LNCaP clone FGC (cell line): ENCODE measurements at regions not wholly inside any gene's neighbourhood (a gene's known extent, or its start where the extent isn't known, plus 50 kb on each side); places are given as distances from the start of the nearest gene placed in this dataset.

Experiments used
- DNase-seq: peaks from one replicate; pipeline ENCODE4 v3.0.0-alpha.2; 2011; ENCODE audit warnings: low read depth
- H3K4me3 ChIP-seq: 2 replicates; pipeline ENCODE4 v1.5.1; 2011; ENCODE audit warnings: mild to moderate bottlenecking, low read depth, low read length, control low read depth
- CTCF ChIP-seq: IDR thresholded peaks from 2 replicates; pipeline ENCODE4 v1.5.1; 2012; ENCODE audit warnings: mild to moderate bottlenecking; ENCODE audit not compliant: control insufficient read depth, insufficient read depth; ENCODE audit errors: extremely low read depth

DNA sequence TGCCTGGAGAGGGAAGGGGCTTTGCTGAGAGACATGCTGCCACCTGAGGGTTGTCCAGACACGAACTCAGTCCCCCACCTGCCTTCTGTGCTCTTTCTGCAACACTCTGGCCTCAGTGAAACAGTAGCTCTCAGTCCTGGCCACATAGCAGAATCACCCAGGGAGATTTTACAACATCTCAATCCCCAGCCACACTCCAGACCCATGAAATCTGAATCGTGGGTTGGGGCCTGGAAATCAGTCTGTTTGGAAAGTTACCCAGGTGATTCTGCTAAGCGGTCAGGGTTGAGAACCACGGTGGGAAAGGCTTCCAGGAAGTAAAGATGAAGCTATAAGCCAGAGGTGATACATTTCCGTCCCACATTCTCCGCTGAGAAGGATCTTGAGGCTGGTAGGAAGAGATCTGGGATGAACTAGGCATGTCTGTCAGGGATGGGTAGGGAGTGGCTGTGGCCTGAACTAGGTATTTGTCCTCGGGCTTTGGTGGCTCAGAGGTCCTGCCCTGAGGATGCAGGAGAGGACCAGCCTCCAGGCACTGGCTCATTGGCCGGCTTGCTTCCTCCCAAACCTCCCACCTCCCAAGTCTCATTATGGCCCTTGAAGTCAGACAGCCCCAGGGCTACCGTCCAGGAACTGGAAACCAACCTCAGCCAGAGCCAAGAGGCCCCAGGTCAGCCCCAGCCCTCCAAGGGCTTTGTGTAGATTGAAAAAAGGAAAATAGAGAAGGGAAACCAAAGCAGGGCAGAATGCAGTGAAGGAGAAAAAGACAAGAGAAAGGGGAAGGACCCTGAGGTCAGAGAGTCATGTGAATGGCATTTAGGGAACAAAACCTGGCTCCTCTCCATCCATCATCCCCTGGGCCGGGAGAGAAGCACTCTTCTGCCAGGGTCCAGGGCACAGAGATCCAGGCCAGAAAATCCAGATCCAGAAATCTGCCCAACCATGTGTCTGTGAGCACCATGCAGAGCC, 119.6 kb downstream of the ZFP36L2 start:
- H3K4me3 ChIP-seq, result no peak overlapping the region
- DNase-seq, result no peak
- TF ChIP-seq CTCF, result no peak

GRCh38 chr2:43105586-43106558, 120.5 kb downstream of the ZFP36L2 start:
- DNase-seq, result no peak
- no peak overlapping the region for H3K4me3 ChIP-seq
- TF ChIP-seq CTCF, result no peak

DNA sequence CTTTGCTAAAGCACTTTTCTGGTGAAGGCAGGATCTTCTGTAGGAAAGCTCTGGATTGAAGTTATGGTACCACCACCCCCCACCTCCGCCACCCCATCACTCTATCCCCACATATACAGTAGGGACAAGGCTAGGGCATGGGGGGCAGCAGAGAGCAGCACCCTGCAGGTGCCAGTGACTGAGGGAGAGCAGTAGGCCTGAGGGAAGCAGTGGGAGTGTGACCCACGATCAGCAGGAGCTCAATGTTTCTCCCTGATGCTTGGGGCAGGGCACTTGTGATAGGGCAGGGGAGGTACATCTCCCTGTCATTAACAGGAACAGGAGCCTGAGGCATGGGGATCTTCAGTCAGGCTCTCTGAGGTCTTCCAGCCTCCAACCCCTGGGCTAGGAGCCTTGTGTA, 121.6 kb downstream of the ZFP36L2 start:
- TF ChIP-seq CTCF, result no peak
- no peak for DNase-seq
- no peak overlapping the region for H3K4me3 ChIP-seq

DNA sequence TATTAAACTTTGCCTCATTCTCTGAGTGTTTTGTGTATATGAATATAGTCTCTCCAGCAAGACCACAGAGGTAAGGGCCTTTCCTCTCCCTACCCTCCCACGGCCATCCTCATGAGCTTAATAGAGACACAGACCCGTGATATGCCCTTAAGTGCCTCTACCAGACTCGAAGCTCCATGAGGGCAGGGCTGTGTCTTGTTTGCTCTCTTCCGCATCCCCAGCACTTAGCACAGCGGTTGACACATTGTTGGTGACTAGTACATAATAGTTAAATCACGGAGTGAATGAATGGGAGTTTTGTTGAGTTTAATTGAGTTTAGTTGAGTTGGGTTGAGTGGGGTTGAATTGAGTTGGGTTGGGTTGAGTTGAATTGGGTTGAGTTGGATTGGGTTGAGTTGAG, 122.3 kb downstream of the ZFP36L2 start:
- TF ChIP-seq CTCF, result no peak
- H3K4me3 ChIP-seq, result no peak overlapping the region
- no peak for DNase-seq

GRCh38 chr2:43103093-43103404, 123.4 kb downstream of the ZFP36L2 start:
- no peak for TF ChIP-seq CTCF
- DNase-seq, result no peak
- no peak overlapping the region for H3K4me3 ChIP-seq

DNA sequence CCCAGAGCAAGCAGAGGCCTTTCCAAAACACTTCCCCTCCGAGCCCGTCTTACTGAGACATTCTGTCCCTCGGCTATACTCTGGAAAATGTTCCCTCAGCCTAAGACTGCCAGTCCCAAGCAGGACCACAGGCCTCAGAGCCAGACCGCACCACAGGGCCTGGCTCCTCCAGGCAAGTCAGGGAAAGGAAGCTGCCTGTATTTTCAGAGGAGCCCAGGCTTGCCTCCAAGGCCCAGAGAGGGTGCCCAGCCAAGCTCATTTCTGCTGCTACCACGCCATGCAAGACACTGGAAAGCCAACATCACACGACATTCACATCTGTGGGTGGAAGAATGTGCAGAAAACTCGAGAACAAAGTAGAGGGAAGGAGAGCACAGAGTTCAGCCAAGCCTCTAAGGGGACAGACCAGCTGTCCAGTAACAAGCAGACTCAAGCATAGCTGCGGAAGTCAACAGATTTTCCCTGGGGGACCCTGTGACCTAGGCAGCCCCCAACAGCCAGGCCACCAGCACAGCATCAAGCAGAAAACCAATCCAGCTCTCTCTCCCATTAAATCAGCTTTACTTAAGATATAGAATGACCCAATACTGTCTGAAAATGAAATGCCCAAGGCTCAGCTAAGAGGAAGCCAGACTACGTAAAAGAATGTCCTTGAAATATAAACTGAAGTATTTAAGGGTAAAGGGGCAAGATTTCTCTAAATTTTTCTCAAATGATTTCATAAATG, 123.9 kb downstream of the ZFP36L2 start:
- no peak overlapping the region for H3K4me3 ChIP-seq
- TF ChIP-seq CTCF, result no peak
- no peak for DNase-seq
